ENCODE measurements at regions not wholly inside any gene's neighbourhood (a gene's known extent, or its start where the extent isn't known, plus 50 kb on each side); places are given as distances from the start of the nearest gene placed in this dataset.
"Not testable (repeated sequence)": the region's sequence is repeated elsewhere in the genome, so short reads cannot be mapped to it uniquely, and the experiment has no call there.

DNA sequence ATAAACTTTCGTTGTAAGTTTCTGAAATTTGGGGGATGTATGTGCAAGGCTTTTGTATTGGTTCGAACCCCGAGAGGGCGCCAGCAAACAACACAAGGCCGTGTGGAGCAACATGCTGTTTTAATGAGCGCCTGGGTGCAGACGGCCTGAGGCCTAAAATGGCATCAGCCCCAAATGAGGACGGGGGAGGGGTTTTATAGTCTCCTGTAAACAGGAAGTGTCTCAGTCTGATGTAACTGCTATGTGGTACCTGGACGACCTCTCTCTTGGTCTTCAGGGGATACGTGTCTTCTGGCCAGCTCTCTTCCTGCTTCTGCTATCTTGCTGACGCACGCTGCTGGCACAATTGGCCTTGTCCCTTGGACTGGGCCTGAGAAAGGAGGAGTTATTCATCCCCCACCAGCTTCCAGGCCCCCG lies 1348.0 kb downstream of the ADGRL3 start:
- DNase-seq = no peak

DNA sequence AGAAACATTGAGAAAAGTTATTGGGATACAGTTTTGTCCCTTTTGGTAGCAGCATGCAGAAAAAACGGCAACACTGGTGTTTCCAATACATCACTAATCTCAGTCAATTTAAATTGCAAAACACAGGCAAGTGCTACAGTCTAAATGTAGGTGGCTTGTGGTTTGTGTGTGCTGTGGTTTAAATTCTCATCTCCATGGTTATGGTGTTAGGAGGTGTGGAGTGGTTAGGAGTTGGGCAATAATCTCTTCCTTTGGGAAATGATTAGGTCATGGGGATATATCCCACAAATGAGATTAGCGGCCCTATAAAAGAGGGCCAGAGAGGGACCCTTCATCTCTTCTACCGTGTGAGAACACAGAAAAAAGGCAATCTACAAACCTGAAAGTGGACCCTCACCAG lies 1344.3 kb downstream of the ADGRL3 start:
- no peak for DNase-seq

DNA sequence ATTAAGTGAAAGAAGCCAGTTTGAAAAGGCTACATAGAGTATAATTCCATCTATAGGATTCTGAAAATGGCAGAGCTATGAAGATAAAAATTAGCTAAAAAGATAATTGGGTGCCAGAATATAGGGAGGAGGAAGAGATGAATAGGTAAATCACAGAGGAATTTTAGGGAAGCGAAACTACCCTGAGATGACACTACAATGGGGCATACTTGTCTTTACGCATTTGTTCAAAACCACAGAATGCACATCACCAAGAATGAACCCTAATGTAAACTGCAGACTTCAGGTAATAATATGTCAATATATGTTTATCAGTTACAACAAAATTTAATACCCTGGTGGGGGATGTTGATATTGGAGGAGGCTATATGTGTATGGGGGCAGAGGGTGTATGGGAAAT lies 1342.9 kb downstream of the ADGRL3 start:
- no peak for DNase-seq

DNA sequence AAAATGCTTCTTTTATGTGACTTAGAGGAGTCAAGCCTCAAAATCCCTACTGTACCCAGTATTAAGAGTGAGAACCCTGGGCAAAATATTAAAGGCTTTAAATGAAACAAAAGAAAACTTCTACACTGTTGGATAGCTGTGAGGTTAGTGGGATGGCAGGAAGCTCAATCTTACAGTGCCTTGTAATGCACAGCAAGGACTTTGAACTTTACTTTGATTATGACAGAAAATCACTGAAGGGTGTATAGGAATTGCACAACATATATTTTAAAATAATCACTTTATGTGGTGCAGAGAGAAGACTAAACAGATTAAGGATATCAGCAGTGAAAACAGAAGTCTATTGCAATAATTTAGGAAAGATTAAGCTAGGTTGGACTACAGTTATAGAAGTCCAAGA lies 1333.4 kb downstream of the ADGRL3 start:
- DNase-seq = no peak

DNA sequence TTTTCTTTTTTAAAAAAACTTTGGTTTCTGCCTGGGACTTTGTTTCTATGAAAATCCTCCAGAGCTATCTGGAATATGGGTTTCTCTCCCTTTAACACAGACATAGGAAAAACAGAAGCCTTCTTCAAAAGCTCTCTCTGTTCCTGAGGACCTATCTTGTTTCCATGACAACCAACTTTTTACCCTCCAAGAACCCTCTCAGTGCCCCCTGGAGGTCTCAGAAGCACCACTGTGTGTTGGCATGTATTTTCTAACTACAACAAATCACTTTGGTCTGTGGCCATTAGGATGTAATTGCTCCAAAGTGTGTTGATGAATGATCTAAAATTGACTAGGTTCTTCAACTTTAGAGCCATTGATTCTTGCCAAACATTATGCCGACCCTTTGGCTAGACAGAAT lies 1331.6 kb downstream of the ADGRL3 start:
- DNase-seq = no peak

DNA sequence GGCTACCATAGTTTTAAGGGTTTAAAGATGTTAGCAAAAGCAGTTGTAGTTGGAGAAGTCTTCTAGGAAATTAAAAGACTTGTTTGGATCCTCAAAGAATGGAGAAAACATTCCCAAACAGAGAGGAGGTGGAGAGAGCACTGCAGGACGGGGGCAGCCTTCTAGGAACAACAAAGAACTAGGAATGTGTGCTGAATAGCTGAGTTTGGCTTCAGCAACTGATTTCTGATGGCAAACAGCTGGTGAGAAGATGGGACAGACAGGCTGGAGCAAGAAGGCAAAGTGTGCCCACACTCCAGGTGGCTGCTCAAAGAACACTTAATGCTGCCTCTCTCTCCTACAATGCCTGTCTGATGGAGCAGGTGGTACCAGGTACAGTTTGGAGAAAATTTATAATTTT lies 1331.1 kb downstream of the ADGRL3 start:
- DNase-seq = no peak

DNA sequence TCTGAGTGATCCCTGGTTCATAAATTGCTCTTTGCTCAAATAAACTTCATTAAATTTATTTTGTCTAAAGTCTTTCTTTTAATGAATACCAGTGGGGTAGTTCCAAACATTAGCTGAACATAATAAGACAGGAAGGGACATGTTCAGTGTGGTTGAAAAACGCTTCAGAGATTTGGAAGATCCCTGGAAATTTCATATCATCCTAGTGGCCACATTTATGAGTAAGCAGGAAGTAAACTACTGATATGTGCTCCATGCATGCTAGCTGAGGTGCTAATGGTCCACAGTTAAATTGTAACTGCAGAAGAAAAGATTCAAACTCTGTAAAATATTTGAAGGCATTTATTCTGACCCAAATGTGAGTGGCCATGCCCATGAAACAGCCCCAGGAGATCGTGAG lies 1328.7 kb downstream of the ADGRL3 start:
- DNase-seq = no peak

DNA sequence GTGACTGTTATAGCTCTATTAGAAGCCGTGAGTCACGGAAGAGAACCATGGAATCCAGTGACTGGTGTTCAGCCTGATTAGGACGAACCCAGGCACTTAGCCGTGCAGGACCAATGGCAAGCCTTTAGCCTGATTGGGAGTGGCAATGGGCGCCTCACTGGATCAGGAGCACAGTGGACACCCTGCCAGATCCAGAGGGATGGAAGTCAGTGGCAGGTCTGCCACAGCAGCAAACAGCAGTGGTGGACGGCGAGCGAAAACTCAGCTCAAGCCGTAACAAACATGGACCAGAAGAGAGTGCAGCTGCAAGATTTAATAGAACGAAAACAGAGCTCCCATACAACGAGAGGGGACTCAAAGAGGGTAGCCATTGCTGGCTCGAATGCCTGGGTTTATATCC lies 1326.5 kb downstream of the ADGRL3 start:
- no peak for DNase-seq

DNA sequence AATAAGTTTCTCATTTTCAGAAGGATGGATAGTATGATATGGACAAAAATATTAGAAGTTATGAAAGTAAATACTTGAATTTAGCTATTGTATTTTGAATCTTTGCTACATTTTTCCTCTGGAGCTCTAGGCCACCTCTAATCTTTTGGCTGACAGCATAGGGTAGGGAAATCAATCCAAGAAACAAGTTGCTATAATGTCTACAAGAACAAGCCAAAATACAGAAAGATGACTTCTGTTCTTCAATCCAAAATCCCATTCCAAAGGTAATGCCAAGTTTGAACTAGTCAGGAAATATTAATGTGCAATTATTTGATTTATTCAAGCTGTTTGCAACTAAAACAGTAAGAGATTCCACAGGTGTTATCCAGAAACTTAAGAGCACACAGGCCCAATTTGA lies 1323.1 kb downstream of the ADGRL3 start:
- no peak for DNase-seq

DNA sequence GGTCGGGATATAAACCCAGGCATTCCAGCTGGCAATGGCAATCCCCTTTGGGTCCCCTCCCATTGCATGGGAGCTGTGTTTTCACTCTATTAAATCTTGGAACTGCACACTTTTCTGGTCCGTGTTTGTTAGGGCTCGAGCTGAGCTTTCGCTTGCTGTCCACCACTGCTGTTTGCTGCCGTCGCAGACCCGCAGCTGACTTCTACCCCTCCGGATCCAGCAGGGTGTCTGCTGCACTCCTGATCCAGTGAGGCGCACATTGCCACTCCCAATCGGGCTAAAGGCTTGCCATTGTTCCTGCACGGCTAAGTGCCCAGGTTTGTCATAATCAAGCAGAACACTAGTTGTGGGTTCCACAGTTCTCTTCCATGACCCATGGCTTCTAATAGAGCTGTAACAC lies 1322.1 kb downstream of the ADGRL3 start:
- no peak for DNase-seq

DNA sequence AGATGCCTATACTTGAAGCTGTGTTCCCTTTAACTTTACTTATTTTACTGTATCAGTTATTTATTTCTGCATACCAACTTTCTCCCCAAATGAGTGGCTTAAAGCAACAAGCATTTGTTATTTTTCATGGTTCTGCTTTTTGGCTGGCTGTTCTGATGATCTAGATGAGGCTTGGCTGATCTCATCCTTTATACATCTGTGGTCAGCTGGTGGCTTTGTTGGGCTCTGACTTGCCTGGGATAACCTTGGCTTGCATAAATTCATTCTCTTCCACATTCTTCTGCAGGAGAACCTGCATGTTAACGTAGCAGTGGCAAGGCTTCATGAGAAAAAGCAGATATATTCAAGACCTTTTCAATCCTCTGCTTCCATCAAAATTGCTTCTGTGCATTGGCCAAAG lies 1317.6 kb downstream of the ADGRL3 start:
- DNase-seq = peak in 1 of 56 donors; percentile 2

DNA sequence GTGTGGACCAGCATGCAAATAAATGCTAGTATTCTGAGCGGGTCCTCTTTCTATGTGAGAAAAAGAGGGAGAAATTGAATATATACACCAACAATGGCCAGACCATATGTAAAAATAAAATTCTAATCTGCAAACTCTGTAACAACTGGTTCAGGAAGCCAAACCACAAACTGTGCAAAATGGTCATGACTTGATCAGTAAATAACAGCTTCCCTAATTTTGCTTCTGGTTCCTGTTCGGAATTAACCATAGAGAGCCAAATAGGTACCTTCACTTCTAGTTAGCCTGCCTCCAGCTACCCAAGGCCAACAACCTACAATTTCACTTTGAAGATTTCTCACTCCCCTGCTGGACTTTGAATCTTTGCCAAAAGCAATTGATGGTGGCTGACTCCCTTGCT lies 1313.2 kb downstream of the ADGRL3 start:
- DNase-seq = no peak

DNA sequence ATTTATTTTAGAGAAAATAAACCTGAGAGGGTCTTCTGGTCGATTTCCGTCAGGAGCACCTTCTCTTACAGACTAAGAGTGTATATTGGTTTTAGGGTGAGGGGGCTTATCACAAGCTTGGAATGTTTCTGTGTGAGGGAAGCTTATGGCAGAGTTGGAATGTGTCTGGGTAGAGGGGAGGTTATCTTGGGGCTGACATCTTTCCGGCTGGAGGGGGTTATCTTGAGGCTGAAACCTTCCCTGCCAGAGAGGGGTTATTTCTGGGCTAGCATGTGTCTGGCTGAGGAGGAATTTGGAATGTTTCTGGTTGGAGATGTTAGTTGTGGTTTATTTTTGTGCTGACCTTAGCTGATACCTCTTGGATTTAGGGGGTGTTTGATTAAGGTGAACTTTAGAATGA lies 1312.1 kb downstream of the ADGRL3 start:
- no peak for DNase-seq

DNA sequence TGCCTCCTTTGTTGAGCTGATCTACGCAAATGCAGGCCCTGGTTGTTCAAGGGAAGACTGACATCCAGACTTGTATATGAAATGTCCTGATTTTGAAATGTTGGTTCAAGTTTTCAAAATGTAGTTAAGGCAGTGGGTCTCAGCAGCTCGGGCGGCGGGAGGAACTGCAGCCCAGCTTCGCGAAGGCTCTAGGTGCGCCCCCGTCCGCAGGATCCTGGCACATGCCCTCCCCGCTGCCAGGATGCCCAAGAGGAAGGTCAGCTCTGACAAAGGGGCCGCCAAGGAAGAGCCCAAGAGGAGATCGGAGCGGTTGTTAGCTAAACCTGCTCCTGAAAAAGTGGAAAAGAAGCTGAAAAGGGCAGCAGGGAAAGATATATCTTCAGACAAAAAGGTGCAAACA lies 1310.1 kb downstream of the ADGRL3 start:
- no peak for DNase-seq

DNA sequence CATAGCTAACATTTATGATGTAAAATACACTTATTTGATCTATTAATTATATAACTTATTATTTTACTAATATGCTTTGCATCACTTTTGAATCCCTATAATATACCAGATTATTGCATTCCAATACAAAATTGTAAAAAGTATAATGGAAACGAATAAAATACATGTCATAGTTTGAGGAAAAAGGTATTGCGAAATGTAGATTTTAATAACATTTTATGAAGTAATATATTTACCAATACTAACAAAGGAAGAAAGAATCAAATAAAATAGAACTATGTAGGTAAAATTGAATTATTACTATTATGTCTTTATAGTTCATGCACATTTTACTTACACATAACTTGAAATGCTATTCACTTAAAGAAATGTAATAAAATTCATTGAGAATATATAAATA lies 1300.2 kb downstream of the ADGRL3 start:
- no peak for DNase-seq

DNA sequence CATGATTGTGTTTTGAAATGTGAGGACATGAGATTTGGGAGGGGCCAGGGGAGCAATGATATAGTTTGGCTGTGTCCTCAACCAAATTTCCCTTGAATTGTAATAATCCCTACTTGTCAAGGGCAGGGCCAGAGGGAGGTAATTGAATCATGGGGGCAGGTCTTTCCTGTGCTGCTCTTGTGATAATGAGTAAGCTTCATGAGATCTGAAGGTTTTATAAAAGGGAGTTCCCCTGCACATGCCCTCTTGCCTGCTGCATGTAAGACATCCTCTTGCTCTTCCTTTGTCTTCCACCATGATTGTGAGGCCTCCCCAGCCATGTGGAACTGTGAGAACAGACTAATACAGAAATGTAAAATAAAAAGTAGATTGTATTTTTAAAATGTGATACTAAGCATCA lies 1294.9 kb downstream of the ADGRL3 start:
- DNase-seq = no peak

DNA sequence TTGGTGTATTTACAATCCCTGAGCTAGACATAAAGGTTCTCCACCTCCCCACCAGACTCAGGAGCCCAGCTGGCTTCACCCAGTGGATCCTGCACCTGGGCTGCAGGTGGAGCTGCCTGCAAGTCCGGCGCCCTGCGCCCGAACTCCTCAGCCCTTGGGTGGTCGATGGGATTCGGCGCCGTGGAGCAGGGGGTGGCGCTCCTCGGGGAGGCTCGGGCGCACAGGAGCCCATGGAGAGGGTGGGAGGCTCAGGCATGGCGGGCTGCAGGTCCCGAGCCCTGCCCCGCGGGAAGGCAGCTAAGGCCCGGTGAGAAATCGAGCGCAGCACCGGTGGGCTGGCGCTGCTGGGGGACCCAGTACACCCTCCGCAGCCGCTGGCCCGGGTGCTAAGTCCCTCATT lies 1291.6 kb downstream of the ADGRL3 start:
- not testable (repeated sequence) for DNase-seq

DNA sequence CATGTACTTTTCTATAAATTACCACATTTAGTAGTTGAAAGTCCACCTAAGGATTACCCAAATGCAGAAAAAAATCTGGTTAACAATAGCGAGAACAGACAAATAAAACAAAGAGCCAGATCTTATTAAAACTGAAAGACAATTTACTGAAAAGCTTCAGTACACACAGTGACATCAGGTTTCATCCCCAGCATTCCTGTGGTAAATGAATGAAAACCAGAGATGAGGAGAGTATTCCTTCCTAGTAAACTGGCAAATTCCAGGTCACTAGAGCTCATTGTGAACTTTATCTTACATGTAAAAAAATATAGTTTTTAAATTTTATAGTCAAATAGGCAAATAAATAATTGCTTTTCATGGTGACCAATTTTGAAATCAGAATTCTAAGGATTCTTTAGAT lies 1290.5 kb downstream of the ADGRL3 start:
- DNase-seq = no peak

DNA sequence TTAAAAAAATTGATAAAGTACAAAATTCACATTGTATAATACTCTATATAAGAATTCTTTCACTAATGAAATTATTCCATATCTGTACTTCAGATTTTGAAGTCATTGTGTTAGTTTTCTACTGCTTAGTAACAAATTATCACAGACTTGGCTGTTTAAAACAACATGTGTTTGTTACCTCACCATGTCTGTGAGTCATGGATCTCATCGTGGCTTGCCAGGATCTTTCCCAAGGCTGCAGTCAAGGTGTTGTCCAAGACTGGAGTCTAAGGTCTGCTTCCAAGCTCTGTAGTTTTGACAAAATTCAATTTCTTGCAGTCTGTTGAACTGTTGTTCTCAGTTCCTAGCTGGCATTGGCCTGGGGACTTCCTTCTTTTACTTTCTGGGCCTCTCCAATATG lies 1286.9 kb downstream of the ADGRL3 start:
- DNase-seq = no peak

DNA sequence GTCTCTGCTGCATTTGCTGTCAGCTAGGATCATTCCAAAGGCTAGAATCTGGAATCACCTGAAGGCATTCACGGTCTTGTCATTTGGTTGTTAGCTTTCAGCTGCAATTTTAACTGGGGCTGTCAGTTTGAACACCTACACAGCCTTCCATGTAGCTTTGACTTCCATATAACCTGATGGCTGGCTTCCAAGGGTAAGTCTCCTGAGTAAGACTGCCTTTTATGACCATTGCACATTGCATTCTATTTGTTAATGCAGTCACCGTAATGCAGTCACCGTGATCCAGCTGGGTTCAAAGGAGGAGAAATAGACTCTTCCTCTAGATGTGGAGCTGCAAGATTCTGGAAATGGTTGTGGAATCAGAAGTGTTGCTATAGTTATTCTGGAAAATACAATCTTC lies 1284.2 kb downstream of the ADGRL3 start:
- DNase-seq = no peak

DNA sequence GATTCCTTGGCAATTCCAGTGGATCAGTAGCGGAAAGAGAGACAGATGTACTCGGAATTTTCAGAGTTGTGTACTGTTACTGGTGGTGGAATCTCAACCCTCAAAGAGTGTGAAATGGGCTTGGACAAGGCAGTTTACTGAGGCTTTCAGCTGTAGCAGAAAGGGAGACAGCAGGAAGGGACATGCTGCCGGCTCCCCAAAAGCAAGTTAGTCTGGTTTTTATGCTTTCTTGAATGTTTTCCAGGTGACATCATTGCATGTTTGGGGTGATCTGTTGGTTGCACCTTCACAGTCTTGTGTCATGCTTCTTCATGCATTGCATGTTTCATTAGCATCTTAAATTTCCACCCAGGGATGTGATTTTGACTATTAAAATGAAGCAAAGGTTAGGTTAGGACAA lies 1282.2 kb downstream of the ADGRL3 start:
- no peak for DNase-seq

DNA sequence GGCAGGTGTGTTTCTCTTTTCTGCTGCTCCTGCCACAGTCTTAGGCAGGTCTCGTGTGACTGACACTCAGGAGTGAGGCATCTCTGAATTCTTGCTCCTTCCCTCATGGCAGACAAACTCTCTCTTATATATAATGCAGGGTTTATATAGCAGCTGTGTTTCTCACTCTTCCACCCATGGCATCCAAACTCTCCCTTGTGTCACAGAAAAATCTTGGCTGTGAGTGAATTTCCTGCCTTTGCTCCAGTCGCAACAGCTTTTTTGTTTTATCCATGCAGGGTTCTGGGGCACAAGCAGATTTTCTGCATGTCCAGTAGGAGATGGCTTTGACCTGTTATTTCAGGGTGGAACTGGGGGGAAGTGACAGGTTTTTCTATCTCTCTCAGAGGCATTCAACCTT lies 1275.5 kb downstream of the ADGRL3 start:
- DNase-seq = no peak

DNA sequence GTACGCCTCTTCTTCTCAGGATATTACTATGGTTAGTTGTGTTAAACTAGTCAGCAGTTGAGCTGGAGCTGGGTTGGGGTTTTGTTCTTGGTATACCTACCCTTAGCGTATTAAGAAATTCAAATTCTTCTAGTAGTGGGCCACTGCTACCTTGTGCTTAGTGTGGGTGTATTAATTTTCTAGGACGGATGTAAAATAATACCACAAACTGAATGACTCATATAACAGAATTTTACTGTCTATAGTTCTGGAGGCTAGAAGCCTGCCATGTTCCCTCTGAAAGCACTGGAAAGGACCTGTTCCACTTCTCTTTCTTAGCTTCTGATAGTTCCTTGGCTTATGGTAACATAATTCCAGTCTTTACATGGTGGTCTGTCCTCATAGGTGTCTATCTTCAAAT lies 1274.7 kb downstream of the ADGRL3 start:
- DNase-seq = no peak

DNA sequence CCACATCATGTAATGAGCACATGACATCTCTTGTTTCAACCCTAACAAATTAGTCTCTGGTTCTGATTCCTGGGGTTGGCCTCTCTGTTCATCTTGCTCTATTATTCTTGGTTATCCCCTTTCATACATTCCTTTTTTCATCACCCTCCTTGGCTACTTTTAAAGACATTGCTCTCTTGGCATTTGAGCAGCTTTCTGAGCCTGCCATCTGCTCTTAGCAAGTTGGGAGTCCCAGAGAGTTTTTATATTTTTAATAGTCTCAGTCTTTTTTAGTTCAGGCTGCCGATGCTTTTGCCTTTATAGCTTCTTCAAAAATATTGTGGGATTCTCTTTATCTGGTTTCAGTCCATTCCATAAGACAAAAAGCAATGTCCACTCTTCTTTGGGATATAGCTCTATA lies 1270.9 kb downstream of the ADGRL3 start:
- DNase-seq = no peak

DNA sequence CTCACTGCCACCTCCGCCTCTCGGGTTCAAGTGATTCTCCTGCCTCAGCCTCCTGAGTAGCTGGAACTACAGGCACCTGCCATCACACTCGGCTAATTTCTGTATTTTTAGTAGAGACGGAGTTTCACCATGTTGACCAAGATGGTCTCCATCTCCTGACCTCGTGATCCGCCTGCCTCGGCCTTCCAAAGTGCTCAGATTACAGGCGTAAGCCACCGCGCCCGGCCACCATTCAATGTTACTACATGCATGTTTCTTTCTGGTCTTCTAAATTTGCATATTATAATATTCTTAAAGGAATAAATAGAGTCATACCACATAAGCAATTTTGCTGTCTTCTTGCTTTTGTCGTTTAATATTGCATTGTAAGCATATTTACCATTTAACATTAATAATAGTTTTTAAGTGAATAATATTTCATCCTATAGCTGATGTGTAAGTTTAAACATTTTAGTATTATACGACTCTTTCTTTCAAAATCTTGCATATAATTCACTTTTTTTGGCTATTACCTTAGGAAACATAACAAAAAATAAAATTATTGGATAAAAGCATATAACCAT lies 1270.4 kb downstream of the ADGRL3 start:
- no peak for DNase-seq
